ENCODE measurements at regions not wholly inside any gene's neighbourhood (a gene's known extent, or its start where the extent isn't known, plus 50 kb on each side); places are given as distances from the start of the nearest gene placed in this dataset.
"Not testable (repeated sequence)": the region's sequence is repeated elsewhere in the genome, so short reads cannot be mapped to it uniquely, and the experiment has no call there.

DNA sequence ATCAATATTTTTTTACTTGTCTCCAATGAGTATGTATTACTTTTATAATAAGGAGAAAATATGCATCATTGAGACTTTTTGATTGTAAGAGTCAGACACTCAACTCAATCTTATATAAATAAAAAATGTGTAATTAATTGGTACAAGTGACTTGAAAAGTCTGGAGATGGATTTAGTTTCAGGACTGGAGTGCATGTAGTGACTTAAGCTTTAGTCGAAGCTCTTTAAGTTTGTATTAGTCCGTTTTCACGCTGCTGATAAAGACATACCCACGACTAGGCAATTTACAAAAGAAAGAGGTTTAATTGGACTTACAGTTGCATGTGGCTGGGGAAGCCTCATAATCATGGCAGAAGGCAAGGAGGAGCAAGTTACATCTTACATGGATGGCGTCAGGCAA lies 60.7 kb upstream of the NKD1 start:
- 75 to 84% (median 80%) methylated on average over 5 of the region's 5 CpGs for WGBS, 4 donors
- TF ChIP-seq, protein P1, sequence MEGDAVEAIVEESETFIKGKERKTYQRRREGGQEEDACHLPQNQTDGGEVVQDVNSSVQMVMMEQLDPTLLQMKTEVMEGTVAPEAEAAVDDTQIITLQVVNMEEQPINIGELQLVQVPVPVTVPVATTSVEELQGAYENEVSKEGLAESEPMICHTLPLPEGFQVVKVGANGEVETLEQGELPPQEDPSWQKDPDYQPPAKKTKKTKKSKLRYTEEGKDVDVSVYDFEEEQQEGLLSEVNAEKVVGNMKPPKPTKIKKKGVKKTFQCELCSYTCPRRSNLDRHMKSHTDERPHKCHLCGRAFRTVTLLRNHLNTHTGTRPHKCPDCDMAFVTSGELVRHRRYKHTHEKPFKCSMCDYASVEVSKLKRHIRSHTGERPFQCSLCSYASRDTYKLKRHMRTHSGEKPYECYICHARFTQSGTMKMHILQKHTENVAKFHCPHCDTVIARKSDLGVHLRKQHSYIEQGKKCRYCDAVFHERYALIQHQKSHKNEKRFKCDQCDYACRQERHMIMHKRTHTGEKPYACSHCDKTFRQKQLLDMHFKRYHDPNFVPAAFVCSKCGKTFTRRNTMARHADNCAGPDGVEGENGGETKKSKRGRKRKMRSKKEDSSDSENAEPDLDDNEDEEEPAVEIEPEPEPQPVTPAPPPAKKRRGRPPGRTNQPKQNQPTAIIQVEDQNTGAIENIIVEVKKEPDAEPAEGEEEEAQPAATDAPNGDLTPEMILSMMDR (IDR thresholded peaks at IDR 0.05), result no peak
- no peak for TF ChIP-seq POLR2A (IDR thresholded peaks at IDR 0.05)
- no peak for ATAC-seq

DNA sequence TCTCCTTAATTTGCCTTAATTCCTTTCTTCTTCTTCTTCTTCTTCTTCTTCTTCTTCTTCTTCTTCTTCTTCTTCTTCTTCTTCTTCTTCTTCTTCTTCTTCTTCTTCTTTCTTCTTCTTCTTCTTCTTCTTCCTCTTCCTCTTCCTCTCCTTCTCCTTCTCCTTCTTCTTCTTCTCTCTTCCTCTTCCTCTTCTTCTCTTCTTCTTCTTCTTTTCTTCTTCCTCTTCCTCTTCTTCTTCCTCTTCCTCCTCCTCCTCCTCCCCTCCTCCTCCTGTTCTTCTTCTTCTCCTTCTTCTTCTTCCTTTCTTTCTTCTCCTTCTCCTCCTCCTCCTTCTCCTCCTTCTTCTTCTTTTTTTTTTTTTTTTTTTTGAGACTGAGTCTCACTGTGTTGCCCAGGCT lies 62.0 kb upstream of the NKD1 start:
- Histone ChIP-seq H3K9me3 (peaks cover 0 to 15% (median 0%) of the 10 kb centered on the region in 12 donors), H3K27me3 (peaks cover 0 to 17% (median under 1%) of the 10 kb centered on the region in 9 donors)
- not testable (repeated sequence) for ATAC-seq, H3K36me3 ChIP-seq, H3K4me3 ChIP-seq, H3K27ac ChIP-seq, H3K4me1 ChIP-seq, DNase-seq
- intact Hi-C loops (cut with DNase I), result loop anchor here in 1 of 10 donors (10.0 kb wide), 1 partner anchor 59 kb away; the partner anchor contains the start of gene NKD1

More for the DNA sequence above, 60.7 kb upstream of the NKD1 start:
- Histone ChIP-seq H3K36me3 (no peaks in the 10 kb centered on the region), H3K27me3 (peaks cover 0 to 17% (median 0%) of the 10 kb centered on the region in 9 donors), H3K4me3 (no peak overlapping the region), H3K27ac (no peak overlapping the region), H3K9me3 (peaks cover 0 to 15% (median 0%) of the 10 kb centered on the region in 12 donors), H3K4me1 (no peaks in the 10 kb centered on the region)
- intact Hi-C loops (cut with DNase I), result loop anchor here in 1 of 10 donors (10.0 kb wide), 1 partner anchor 57 kb away; the partner anchor contains the start of gene NKD1
- DNase-seq, result no peak

DNA sequence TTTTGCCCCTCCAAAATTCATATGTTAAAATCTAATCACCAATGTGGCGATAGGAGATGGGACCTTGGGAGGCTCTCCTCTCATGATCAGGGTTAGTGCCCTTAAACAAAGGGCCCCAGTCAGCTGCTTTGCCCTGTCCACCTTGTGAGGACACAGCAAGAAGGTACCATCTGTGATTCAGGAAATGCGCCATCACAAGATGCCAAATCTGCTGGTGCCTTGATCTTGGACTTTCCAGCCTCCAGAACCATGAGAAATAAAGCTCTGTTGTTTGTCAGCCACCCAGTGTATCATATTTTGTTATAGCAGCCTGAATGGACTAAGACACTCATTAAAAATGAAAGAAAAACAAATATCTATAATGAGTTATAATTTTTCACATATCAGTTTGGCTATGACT lies 63.0 kb upstream of the NKD1 start:
- H3K9me3 ChIP-seq, result peaks cover 0 to 15% (median 0%) of the 10 kb centered on the region in 12 donors
- no peak overlapping the region for H3K4me3 ChIP-seq
- no peak for DNase-seq
- peaks cover 0 to 17% (median 4%) of the 10 kb centered on the region in 9 donors for H3K27me3 ChIP-seq
- no peak for ATAC-seq
- intact Hi-C loops (cut with DNase I), result loop anchor here in 1 of 10 donors (10.0 kb wide), 1 partner anchor 60 kb away; the partner anchor contains the start of gene NKD1
- H3K27ac ChIP-seq, result no peak overlapping the region
- H3K36me3 ChIP-seq, result no peaks in the 10 kb centered on the region
- WGBS, 4 donors, result 95 to 100% (median 96%) methylated on average over 2 of the region's 2 CpGs
- no peaks in the 10 kb centered on the region for H3K4me1 ChIP-seq
- no peak for TF ChIP-seq POLR2A (IDR thresholded peaks at IDR 0.05)
- TF ChIP-seq, protein P1 (IDR thresholded peaks at IDR 0.05), result no peak

DNA sequence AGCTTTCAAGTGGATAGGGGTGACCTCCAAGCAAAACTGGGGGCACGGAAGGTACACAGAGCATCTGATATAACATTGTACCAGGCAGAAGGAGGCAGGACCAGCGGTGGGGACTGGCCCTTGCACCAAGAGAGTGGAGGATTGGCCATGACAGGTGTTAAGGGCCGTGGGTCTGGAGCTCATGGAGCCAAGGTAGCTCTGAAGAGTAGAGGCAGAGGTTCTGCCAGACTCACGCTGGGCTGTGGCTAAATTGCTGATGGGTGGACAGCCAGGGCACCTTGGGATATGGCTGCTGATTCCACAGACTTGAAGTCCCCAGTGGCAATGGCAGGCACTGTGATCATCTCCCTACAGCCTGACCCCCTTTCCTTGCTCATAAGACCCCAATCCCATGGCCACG lies 65.9 kb upstream of the NKD1 start:
- intact Hi-C loops (cut with DNase I), result loop anchor here in 1 of 10 donors (10.0 kb wide), 1 partner anchor 63 kb away; the partner anchor contains the start of gene NKD1
- no peaks in the 10 kb centered on the region for H3K4me1 ChIP-seq
- WGBS, 4 donors, result 60 to 78% (median 74%) methylated on average over 5 of the region's 5 CpGs
- H3K4me3 ChIP-seq, result no peak overlapping the region
- H3K36me3 ChIP-seq, result no peaks in the 10 kb centered on the region
- H3K27me3 ChIP-seq, result peaks cover 0 to 24% (median 0%) of the 10 kb centered on the region in 9 donors
- DNase-seq, result no peak
- H3K9me3 ChIP-seq, result peaks cover 0 to 15% (median 0%) of the 10 kb centered on the region in 12 donors
- ATAC-seq, result no peak
- no peak overlapping the region for H3K27ac ChIP-seq
- TF ChIP-seq, protein P1 (IDR thresholded peaks at IDR 0.05), result no peak
- TF ChIP-seq POLR2A (IDR thresholded peaks at IDR 0.05), result no peak

DNA sequence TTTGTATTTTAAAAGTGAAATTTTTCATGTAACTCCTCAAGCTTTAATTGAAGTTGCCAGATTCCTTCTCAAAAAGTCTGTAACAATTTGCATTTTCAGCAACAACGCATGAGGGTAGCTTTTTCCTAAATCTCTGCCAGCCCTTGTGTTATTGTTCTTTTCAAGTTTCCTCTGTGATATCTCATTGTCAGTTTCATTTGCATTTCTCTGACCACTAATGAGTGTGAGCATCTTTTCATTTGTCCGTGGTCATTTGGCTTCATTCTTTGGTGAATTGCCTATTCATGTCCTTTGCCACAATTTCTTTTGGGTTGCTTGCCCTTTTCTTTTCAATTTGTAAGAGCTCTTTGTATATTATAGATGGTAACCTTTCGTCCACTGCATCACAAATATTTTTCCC lies 68.0 kb upstream of the NKD1 start:
- 71 to 78% (median 73%) methylated on average over 3 of the region's 3 CpGs for WGBS, 4 donors
- Histone ChIP-seq H3K4me3 (no peak overlapping the region), H3K27ac (no peak overlapping the region), H3K36me3 (no peaks in the 10 kb centered on the region), H3K27me3 (peaks cover 0 to 30% (median 0%) of the 10 kb centered on the region in 9 donors), H3K9me3 (peaks cover 0 to 10% (median 0%) of the 10 kb centered on the region in 12 donors), H3K4me1 (no peaks in the 10 kb centered on the region)
- intact Hi-C loops (cut with DNase I), result loop anchor here in 1 of 10 donors (10.0 kb wide), 1 partner anchor 65 kb away; the partner anchor contains the start of gene NKD1
- ATAC-seq (no peak), DNase-seq (no peak)
- no peak for TF ChIP-seq POLR2A (IDR thresholded peaks at IDR 0.05)
- TF ChIP-seq, protein P1 (IDR thresholded peaks at IDR 0.05), result no peak

All from heart left ventricle (tissue), 16 donors.